IMR-90 (cell line): ENCODE measurements at regions not wholly inside any gene's neighbourhood (a gene's known extent, or its start where the extent isn't known, plus 50 kb on each side); places are given as distances from the start of the nearest gene placed in this dataset.

Experiments used
- ATAC-seq: fragments of 200-7000 bp; cut with Tn5 transposase; 2 replicates; pipeline ENCODE4 v1.9.1; 2020; ENCODE audit warnings: low read depth, mild to moderate bottlenecking, moderate library complexity
- BruUV-seq: library from RNA; stranded (reverse); fragments of 400-500 nt; replicated peaks from 2 replicates; lab custom pipeline; 2021; lab: Mats Ljungman, UMichigan
- CTCF ChIA-PET: fragments of 300-600 bp; formaldehyde crosslinking; extraction: SDS; loops from one replicate; lab custom pipeline; 2021; ENCODE audit warnings: antibody characterized with exemption; lab: Yijun Ruan, JAX
- POLR2A ChIA-PET: fragments of 300-600 bp; sonication (Branson Sonifier 250); formaldehyde crosslinking; loops from one replicate; lab custom pipeline; 2022; ENCODE audit warnings: antibody characterized with exemption; ENCODE audit not compliant: unreplicated experiment; lab: Charles Lee
- DNase-seq: peaks from one replicate; pipeline ENCODE4 v3.0.0; 2013
- H2AFZ ChIP-seq: replicated peaks from 2 replicates; pipeline ENCODE3; 2013; ENCODE audit warnings: low read length, mild to moderate bottlenecking; ENCODE audit not compliant: poor library complexity
- H2AK5ac ChIP-seq: 2 replicates; pipeline ENCODE4 v1.6.1; 2013; ENCODE audit warnings: low read depth, low read length, inconsistent platforms
- H2AK9ac ChIP-seq: replicated peaks from 2 replicates; pipeline ENCODE3; 2013; ENCODE audit warnings: mild to moderate bottlenecking, low read depth, low read length, moderate library complexity; ENCODE audit not compliant: poor library complexity
- H2BK120ac ChIP-seq: 2 replicates; pipeline ENCODE4 v1.6.1; 2013; ENCODE audit warnings: low read depth, low read length, inconsistent platforms
- H2BK15ac ChIP-seq: 3 replicates; pipeline ENCODE4 v1.6.1; 2013; ENCODE audit warnings: low read depth, low read length, inconsistent platforms
- H2BK20ac ChIP-seq: 2 replicates; pipeline ENCODE4 v1.6.1; 2013; ENCODE audit warnings: low read depth, mild to moderate bottlenecking, inconsistent platforms, low read length, moderate library complexity
- H2BK5ac ChIP-seq: 2 replicates; pipeline ENCODE4 v1.6.1; 2013; ENCODE audit warnings: mild to moderate bottlenecking, low read depth, low read length, inconsistent platforms; ENCODE audit not compliant: poor library complexity, severe bottlenecking
- H3K14ac ChIP-seq: replicated peaks from 2 replicates; pipeline ENCODE4 v1.6.1; 2013; ENCODE audit warnings: low read depth, low read length, inconsistent platforms
- H3K18ac ChIP-seq: 2 replicates; pipeline ENCODE4 v1.6.1; 2013; ENCODE audit warnings: low read depth, low read length, control low read depth
- H3K23ac ChIP-seq: 2 replicates; pipeline ENCODE4 v1.6.1; 2013; ENCODE audit warnings: low read depth, low read length, inconsistent platforms
- H3K27ac ChIP-seq: 2 replicates; pipeline ENCODE4 v1.5.1; 2013; ENCODE audit warnings: mild to moderate bottlenecking, control low read depth, low read length; ENCODE audit not compliant: insufficient read depth
- H3K27me3 ChIP-seq: 2 replicates; pipeline ENCODE4 v1.6.1; 2013; ENCODE audit warnings: low read length; ENCODE audit not compliant: control insufficient read depth, insufficient read depth
- H3K36me3 ChIP-seq: 2 replicates; pipeline ENCODE4 v1.6.1; 2013; ENCODE audit warnings: low read length, mixed read lengths; ENCODE audit not compliant: control insufficient read depth, insufficient read depth
- H3K4ac ChIP-seq: 2 replicates; pipeline ENCODE4 v1.6.1; 2013; ENCODE audit warnings: low read depth, low read length, inconsistent platforms
- H3K4me1 ChIP-seq: 2 replicates; pipeline ENCODE4 v1.6.1; 2013; ENCODE audit warnings: low read length, mixed read lengths; ENCODE audit not compliant: control insufficient read depth, insufficient read depth
- H3K4me2 ChIP-seq: 2 replicates; pipeline ENCODE4 v1.6.1; 2013; ENCODE audit warnings: low read depth, mild to moderate bottlenecking, control low read depth, low read length, moderate library complexity
- H3K4me3 ChIP-seq: 2 replicates; pipeline ENCODE4 v1.5.1; 2013; ENCODE audit warnings: low read depth, mild to moderate bottlenecking, control low read depth, low read length, moderate library complexity; ENCODE audit not compliant: insufficient read depth
- H3K56ac ChIP-seq: 2 replicates; pipeline ENCODE4 v1.6.1; 2013; ENCODE audit warnings: low read length, inconsistent platforms; ENCODE audit not compliant: insufficient read depth; ENCODE audit errors: extremely low read depth
- H3K79me1 ChIP-seq, 2 experiments: 2 replicates each; pipeline ENCODE4 v1.6.1; 2013; ENCODE audit warnings: low read length in 2 of 2, inconsistent platforms in 1 of 2, low read depth in 1 of 2
- H3K9ac ChIP-seq: 2 replicates; pipeline ENCODE4 v1.6.1; 2013; ENCODE audit warnings: low read depth, low read length, control low read depth
- H3K9me1 ChIP-seq: 2 replicates; pipeline ENCODE4 v1.6.1; 2013; ENCODE audit warnings: low read length, inconsistent platforms; ENCODE audit not compliant: insufficient read depth
- H3K9me3 ChIP-seq: 2 replicates; pipeline ENCODE4 v1.6.1; 2013; ENCODE audit warnings: low read length; ENCODE audit not compliant: control insufficient read depth, insufficient read depth
- H4K20me1 ChIP-seq: 2 replicates; pipeline ENCODE4 v1.6.1; 2013; ENCODE audit warnings: low read length, inconsistent platforms; ENCODE audit not compliant: insufficient read depth
- H4K5ac ChIP-seq: 2 replicates; pipeline ENCODE4 v1.6.1; 2013; ENCODE audit warnings: mild to moderate bottlenecking, low read depth, low read length, control low read depth
- H4K8ac ChIP-seq, 2 experiments: 2 replicates each; pipeline ENCODE4 v1.6.1; 2013; ENCODE audit warnings: low read depth in 2 of 2, low read length in 2 of 2, control low read depth in 1 of 2, inconsistent platforms in 1 of 2
- H4K91ac ChIP-seq: 2 replicates; pipeline ENCODE4 v1.6.1; 2013; ENCODE audit warnings: low read depth, low read length, inconsistent platforms; ENCODE audit not compliant: insufficient read depth
- BHLHE40 ChIP-seq: fragments of 150-350 bp; IDR thresholded peaks from 2 replicates; pipeline ENCODE4 v1.6.1; 2016; ENCODE audit warnings: mild to moderate bottlenecking, low read depth, low read length
- CEBPB ChIP-seq: IDR thresholded peaks from 2 replicates; pipeline ENCODE4 v1.6.1; 2012; ENCODE audit warnings: low read depth, low read length, improper control_type of control experiment
- CHD1 ChIP-seq: IDR thresholded peaks from 2 replicates; pipeline ENCODE4 v1.6.1; 2012; ENCODE audit warnings: low read depth, low read length, improper control_type of control experiment
- ELK1 ChIP-seq: fragments of 150-350 bp; IDR thresholded peaks from 2 replicates; pipeline ENCODE4 v1.6.1; 2016; ENCODE audit warnings: low read depth, mild to moderate bottlenecking, low read length, moderate library complexity, borderline replicate concordance
- FOS ChIP-seq: fragments of 150-350 bp; IDR thresholded peaks from 2 replicates; pipeline ENCODE4 v1.6.1; 2016; ENCODE audit warnings: low read depth, low read length
- MAFK ChIP-seq: IDR thresholded peaks from 2 replicates; pipeline ENCODE4 v1.6.1; 2012; ENCODE audit warnings: low read depth, low read length, improper control_type of control experiment
- MAZ ChIP-seq: IDR thresholded peaks from 2 replicates; pipeline ENCODE4 v1.6.1; 2012; ENCODE audit warnings: low read depth, mild to moderate bottlenecking, low read length, improper control_type of control experiment, moderate library complexity, borderline replicate concordance
- MXI1 ChIP-seq: IDR thresholded peaks from 2 replicates; pipeline ENCODE4 v1.6.1; 2012; ENCODE audit warnings: low read depth, mild to moderate bottlenecking, low read length, moderate library complexity, borderline replicate concordance
- NFE2L2 ChIP-seq: fragments of 150-350 bp; IDR thresholded peaks from 2 replicates; pipeline ENCODE4 v1.6.1; 2016; ENCODE audit warnings: low read depth, mild to moderate bottlenecking, low read length
- RAD21 ChIP-seq: IDR thresholded peaks from 2 replicates; pipeline ENCODE4 v1.6.1; 2012; ENCODE audit warnings: low read length, improper control_type of control experiment
- RCOR1 ChIP-seq: IDR thresholded peaks from 2 replicates; pipeline ENCODE4 v1.6.1; 2012; ENCODE audit warnings: mild to moderate bottlenecking, low read length, improper control_type of control experiment; ENCODE audit not compliant: insufficient replicate concordance
- RFX5 ChIP-seq: IDR thresholded peaks from 2 replicates; pipeline ENCODE4 v1.8.0; 2012; ENCODE audit warnings: low read depth, mild to moderate bottlenecking, low read length, moderate library complexity
- SMC3 ChIP-seq: fragments of 150-350 bp; IDR thresholded peaks from 2 replicates; pipeline ENCODE4 v1.6.1; 2016; ENCODE audit warnings: low read depth, mild to moderate bottlenecking, antibody characterized with exemption, low read length, moderate library complexity
- WGBS, 2 experiments: methylation state at CpG; one replicate each; pipeline versions ENCODE4 v1.1.5 to v1.1.7; 2013; ENCODE audit warnings: missing lambda C conversion rate in 2 of 2; ENCODE audit not compliant: insufficient read length in 1 of 2; ENCODE audit errors: extremely low coverage in 2 of 2; 5-methylcytosine and 5-hydroxymethylcytosine counted together
- dilution Hi-C: fragments of 300-500 bp; cut with HindIII; formaldehyde crosslinking; loops from one replicate; pipeline ENCODE4 v1.14.3; 2018; ENCODE audit warnings: low sequenced_read_pairs; ENCODE audit not compliant: unreplicated experiment
- in situ Hi-C: fragments of 300-500 bp; cut with MboI; formaldehyde crosslinking; loops from 3 replicates; pipeline ENCODE4 v1.14.3; 2019; ENCODE audit warnings: low sequenced_read_pairs, inconsistent platforms, mixed read lengths
- intact Hi-C: fragments of 100-400 bp; cut with micrococcal nuclease; formaldehyde crosslinking; loops from 2 replicates; pipeline ENCODE4 v1.10.0; 2022
- TF ChIP-seq, protein P1 (sequence below): conservative IDR thresholded peaks from 2 replicates; pipeline ENCODE4 v1.5.1; 2012; ENCODE audit warnings: mild to moderate bottlenecking, low read depth, low read length, improper control_type of control experiment
- TF ChIP-seq, protein P2 (sequence below): fragments of 150-350 bp; IDR thresholded peaks from 2 replicates; pipeline ENCODE4 v1.6.1; 2017; ENCODE audit warnings: mild to moderate bottlenecking, antibody characterized with exemption, low read length, low read depth

DNA sequence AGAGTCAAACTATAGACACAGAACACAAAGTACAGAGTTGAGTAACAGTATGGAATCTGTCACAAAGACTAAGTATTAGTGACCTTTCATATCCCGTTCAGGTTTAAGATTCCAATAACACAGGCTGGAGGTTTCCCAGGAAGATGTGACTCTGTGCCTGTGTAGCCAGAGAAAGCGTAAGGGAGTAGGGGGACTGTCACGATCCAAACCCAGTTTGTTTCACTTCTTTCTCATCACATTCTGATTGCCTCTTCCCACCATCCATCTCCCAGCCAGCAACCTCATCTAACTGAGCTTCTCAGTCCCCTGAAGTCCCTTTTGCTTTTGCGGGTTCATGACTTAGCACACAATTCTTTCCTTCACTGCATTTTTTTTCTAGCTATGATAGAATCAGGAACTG lies 76.4 kb upstream of the NPVF start (continued):
- TF ChIP-seq MAZ = no peak
- TF ChIP-seq BHLHE40 = no peak
- TF ChIP-seq SMC3 = no peak
- TF ChIP-seq CEBPB = no peak
- no peak for TF ChIP-seq RFX5

DNA sequence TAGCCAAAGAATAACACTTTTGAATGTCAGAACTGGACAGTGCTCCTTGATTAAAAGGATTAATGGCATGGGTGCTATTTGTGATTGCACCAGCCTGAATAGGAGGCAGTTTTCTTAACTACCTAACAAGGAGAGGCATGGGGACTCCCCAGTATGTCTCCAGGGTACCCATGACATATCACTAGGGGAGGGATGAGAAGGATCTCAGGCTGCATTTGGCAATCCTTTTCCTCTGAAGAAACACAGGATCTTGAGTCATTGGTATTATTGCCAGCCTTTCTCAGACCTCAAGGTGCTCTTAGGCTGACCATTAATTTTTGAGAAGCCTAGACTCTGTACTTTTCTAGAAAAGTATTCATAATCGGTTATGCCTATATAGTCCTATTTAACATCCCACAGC lies 77.5 kb upstream of the NPVF start:
- Histone ChIP-seq H4K5ac (no peak overlapping the region), H3K27ac (no peak overlapping the region), H4K8ac (no peak overlapping the region), H3K36me3 (no peaks in the 10 kb centered on the region), H2BK20ac (no peak overlapping the region), H3K4me2 (no peak overlapping the region), H3K4me3 (no peak overlapping the region), H4K20me1 (no peaks in the 10 kb centered on the region), H2BK120ac (no peak overlapping the region), H2BK15ac (no peak overlapping the region), H3K9me3 (no peaks in the 10 kb centered on the region), H4K91ac (no peak overlapping the region), H3K23ac (no peak overlapping the region), H2BK5ac (no peak overlapping the region), H2AK5ac (no peak overlapping the region), H3K27me3 (no peaks in the 10 kb centered on the region; the same call in 1 of the 2 replicates), H3K9me1 (no peaks in the 10 kb centered on the region), H2AFZ (no peak overlapping the region), H2AK9ac (no peak overlapping the region), H3K18ac (no peak overlapping the region), H3K79me1 (no peaks in the 10 kb centered on the region), H3K4ac (no peak overlapping the region), H3K4me1 (no peaks in the 10 kb centered on the region), H3K9ac (no peak overlapping the region), H3K56ac (no peak overlapping the region), H3K14ac (no peak overlapping the region)
- ATAC-seq (no peak), DNase-seq (no peak)
- ChIA-PET CTCF (no interaction called here), POLR2A (no interaction called here)
- dilution Hi-C loops (no loop called here), intact Hi-C loops (no loop called here), in situ Hi-C loops (no loop called here)
- WGBS, 2 experiments = no CpG with 5 or more reads among the region's 1 CpG
- no TSS peak for BruUV-seq
- TF ChIP-seq RCOR1 (no peak), MXI1 (no peak), RAD21 (no peak), FOS (no peak), ELK1 (no peak), RFX5 (no peak), MAFK (no peak), CHD1 (no peak), SMC3 (no peak), NFE2L2 (no peak), MAZ (no peak)
- TF ChIP-seq, protein P1, sequence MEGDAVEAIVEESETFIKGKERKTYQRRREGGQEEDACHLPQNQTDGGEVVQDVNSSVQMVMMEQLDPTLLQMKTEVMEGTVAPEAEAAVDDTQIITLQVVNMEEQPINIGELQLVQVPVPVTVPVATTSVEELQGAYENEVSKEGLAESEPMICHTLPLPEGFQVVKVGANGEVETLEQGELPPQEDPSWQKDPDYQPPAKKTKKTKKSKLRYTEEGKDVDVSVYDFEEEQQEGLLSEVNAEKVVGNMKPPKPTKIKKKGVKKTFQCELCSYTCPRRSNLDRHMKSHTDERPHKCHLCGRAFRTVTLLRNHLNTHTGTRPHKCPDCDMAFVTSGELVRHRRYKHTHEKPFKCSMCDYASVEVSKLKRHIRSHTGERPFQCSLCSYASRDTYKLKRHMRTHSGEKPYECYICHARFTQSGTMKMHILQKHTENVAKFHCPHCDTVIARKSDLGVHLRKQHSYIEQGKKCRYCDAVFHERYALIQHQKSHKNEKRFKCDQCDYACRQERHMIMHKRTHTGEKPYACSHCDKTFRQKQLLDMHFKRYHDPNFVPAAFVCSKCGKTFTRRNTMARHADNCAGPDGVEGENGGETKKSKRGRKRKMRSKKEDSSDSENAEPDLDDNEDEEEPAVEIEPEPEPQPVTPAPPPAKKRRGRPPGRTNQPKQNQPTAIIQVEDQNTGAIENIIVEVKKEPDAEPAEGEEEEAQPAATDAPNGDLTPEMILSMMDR = no peak
- TF ChIP-seq, protein P2, sequence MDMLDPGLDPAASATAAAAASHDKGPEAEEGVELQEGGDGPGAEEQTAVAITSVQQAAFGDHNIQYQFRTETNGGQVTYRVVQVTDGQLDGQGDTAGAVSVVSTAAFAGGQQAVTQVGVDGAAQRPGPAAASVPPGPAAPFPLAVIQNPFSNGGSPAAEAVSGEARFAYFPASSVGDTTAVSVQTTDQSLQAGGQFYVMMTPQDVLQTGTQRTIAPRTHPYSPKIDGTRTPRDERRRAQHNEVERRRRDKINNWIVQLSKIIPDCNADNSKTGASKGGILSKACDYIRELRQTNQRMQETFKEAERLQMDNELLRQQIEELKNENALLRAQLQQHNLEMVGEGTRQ = no peak
